GM12878 (cell line): ENCODE measurements at regions not wholly inside any gene's neighbourhood (a gene's known extent, or its start where the extent isn't known, plus 50 kb on each side); places are given as distances from the start of the nearest gene placed in this dataset.
"Not testable (repeated sequence)": the region's sequence is repeated elsewhere in the genome, so short reads cannot be mapped to it uniquely, and the experiment has no call there.

Experiments used
- ATAC-seq: fragments of 200-7000 bp; cut with Tn5 transposase; 3 replicates; pipeline ENCODE4 v1.9.1; 2020; ENCODE audit warnings: mild to moderate bottlenecking, moderate library complexity
- BruUV-seq: library from RNA; stranded (reverse); fragments of 400-500 nt; replicated peaks from 2 replicates; lab custom pipeline; 2021; lab: Mats Ljungman, UMichigan
- CTCF ChIA-PET: fragments of 300-600 bp; sonication (Branson Sonifier 250); formaldehyde crosslinking; extraction: SDS; loops from one replicate; lab custom pipeline; 2021; ENCODE audit warnings: inconsistent platforms; lab: Yijun Ruan, JAX
- POLR2A ChIA-PET: fragments of 350-600 bp; formaldehyde crosslinking; extraction: SDS; loops from one replicate; lab custom pipeline; 2021; ENCODE audit warnings: inconsistent platforms; lab: Charles Lee
- RAD21 ChIA-PET: fragments of 300-600 bp; sonication (Branson Sonifier 250); formaldehyde crosslinking; loops from one replicate; lab custom pipeline; 2023; ENCODE audit warnings: antibody characterized with exemption; ENCODE audit not compliant: unreplicated experiment; lab: Charles Lee
- SMC1A ChIA-PET: fragments of 300-600 bp; sonication (Branson Sonifier 250); formaldehyde crosslinking; loops from one replicate; lab custom pipeline; 2023; ENCODE audit not compliant: unreplicated experiment, uncharacterized antibody; lab: Charles Lee
- DNase-seq: peaks from one replicate; pipeline ENCODE4 v3.0.0-alpha.2; 2011; ENCODE audit warnings: low read depth, low spot score
- FAIRE-seq: peaks from 3 replicates; lab custom pipeline; 2011; peaks lifted over from hg19 to GRCh38; lab: Jason Lieb, UNC
- H2AFZ ChIP-seq: 2 replicates; pipeline ENCODE4 v1.6.0; 2011; ENCODE audit warnings: low read depth, low read length, control low read depth; ENCODE audit not compliant: control insufficient read depth
- H3K27ac ChIP-seq: 2 replicates; pipeline ENCODE4 v1.5.1; 2011; ENCODE audit warnings: control low read depth; ENCODE audit not compliant: control insufficient read depth, insufficient read depth
- H3K27me3 ChIP-seq, 2 experiments: replicated peaks in 1 of 2; 2 replicates each; pipeline versions ENCODE4 v1.6.0 to v1.6.1; 2011; ENCODE audit warnings: low read length in 1 of 2; ENCODE audit not compliant: control insufficient read depth in 2 of 2, insufficient read depth in 2 of 2
- H3K36me3 ChIP-seq, 2 experiments: 2 replicates each; pipeline ENCODE4 v1.5.1; 2011; ENCODE audit warnings: low read length in 1 of 2; ENCODE audit not compliant: control insufficient read depth in 2 of 2, insufficient read depth in 2 of 2
- H3K4me1 ChIP-seq: 2 replicates; pipeline ENCODE4 v1.6.1; 2011; ENCODE audit warnings: mild to moderate bottlenecking, low read length, moderate library complexity, mixed read lengths; ENCODE audit not compliant: control insufficient read depth, insufficient read depth
- H3K4me2 ChIP-seq: 2 replicates; pipeline ENCODE4 v1.6.0; 2011; ENCODE audit warnings: control low read depth; ENCODE audit not compliant: control insufficient read depth, insufficient read depth
- H3K4me3 ChIP-seq: fragments of 200-600 bp; sonication (generic); 2 replicates; pipeline ENCODE4 v1.5.1; 2016
- H3K79me2 ChIP-seq: 2 replicates; pipeline ENCODE4 v1.6.0; 2011; ENCODE audit warnings: low read length; ENCODE audit not compliant: control insufficient read depth, insufficient read depth
- H3K9ac ChIP-seq: 2 replicates; pipeline ENCODE4 v1.8.0; 2011; ENCODE audit warnings: low read length, control low read depth, mixed read lengths; ENCODE audit not compliant: control insufficient read depth, insufficient read depth
- H3K9me3 ChIP-seq: replicated peaks from 3 replicates; pipeline ENCODE4 v1.5.1; 2011; ENCODE audit warnings: mild to moderate bottlenecking, low read length; ENCODE audit not compliant: control insufficient read depth, insufficient read depth
- H4K20me1 ChIP-seq: 2 replicates; pipeline ENCODE4 v1.6.0; 2011; ENCODE audit not compliant: control insufficient read depth, insufficient read depth
- CBFB ChIP-seq: IDR thresholded peaks from 2 replicates; pipeline ENCODE4 v1.6.1; 2016; ENCODE audit warnings: antibody characterized with exemption, low read depth
- CHD4 ChIP-seq: fragments of 200-600 bp; sonication (generic); IDR thresholded peaks from 2 replicates; pipeline ENCODE4 v1.6.1; 2016; ENCODE audit warnings: mild to moderate bottlenecking
- GABPA ChIP-seq: IDR thresholded peaks from 2 replicates; pipeline ENCODE4 v1.6.1; 2014; ENCODE audit warnings: antibody characterized with exemption, low read depth, mild to moderate bottlenecking, inconsistent platforms
- GATAD2B ChIP-seq: fragments of 450-650 bp; conservative IDR thresholded peaks from 2 replicates; pipeline ENCODE4 v1.6.1; 2017; ENCODE audit warnings: low read depth, mild to moderate bottlenecking, moderate library complexity
- HDGF ChIP-seq: fragments of 450-650 bp; IDR thresholded peaks from 2 replicates; pipeline ENCODE4 v1.6.1; 2016; ENCODE audit warnings: antibody characterized with exemption
- JUNB ChIP-seq: IDR thresholded peaks from 2 replicates; pipeline ENCODE4 v1.6.1; 2016; ENCODE audit warnings: antibody characterized with exemption, mild to moderate bottlenecking
- KLF5 ChIP-seq: fragments of 450-650 bp; IDR thresholded peaks from 2 replicates; pipeline ENCODE4 v1.6.1; 2014; ENCODE audit warnings: mild to moderate bottlenecking; ENCODE audit not compliant: partially characterized antibody
- MEF2A ChIP-seq: IDR thresholded peaks from 2 replicates; pipeline ENCODE4 v1.6.1; 2011; ENCODE audit warnings: low read depth, mild to moderate bottlenecking, low read length, moderate library complexity; ENCODE audit not compliant: insufficient read depth
- NFYA ChIP-seq: IDR thresholded peaks from 2 replicates; pipeline ENCODE4 v1.6.1; 2011; ENCODE audit warnings: low read depth, mild to moderate bottlenecking, low read length, improper control_type of control experiment, borderline replicate concordance
- PKNOX1 ChIP-seq: fragments of 450-650 bp; IDR thresholded peaks from 2 replicates; pipeline ENCODE4 v1.6.1; 2016; ENCODE audit warnings: mild to moderate bottlenecking
- RCOR1 ChIP-seq: conservative IDR thresholded peaks from 2 replicates; pipeline ENCODE4 v1.6.1; 2012; ENCODE audit warnings: low read depth, low read length, improper control_type of control experiment
- RELA ChIP-seq: fragments of 450-650 bp; IDR thresholded peaks from 2 replicates; pipeline ENCODE4 v1.8.0; 2014; ENCODE audit warnings: borderline replicate concordance; ENCODE audit not compliant: partially characterized antibody
- RFX5 ChIP-seq: IDR thresholded peaks from 2 replicates; pipeline ENCODE4 v1.6.1; 2011; ENCODE audit warnings: low read depth, low read length, improper control_type of control experiment
- SP1 ChIP-seq: IDR thresholded peaks from one replicate; pipeline ENCODE4 v1.6.1; 2011; ENCODE audit warnings: low read depth, low read length
- TARDBP ChIP-seq: IDR thresholded peaks from 2 replicates; pipeline ENCODE4 v1.6.1; 2016; ENCODE audit warnings: borderline replicate concordance
- WGBS: methylation state at CpG from one replicate; pipeline ENCODE4 v1.1.6; 2016; ENCODE audit warnings: low lambda C conversion rate; ENCODE audit not compliant: insufficient replicate concordance, insufficient coverage; ENCODE audit errors: missing lambda C conversion rate; 5-methylcytosine and 5-hydroxymethylcytosine counted together
- in situ Hi-C: fragments of 300-500 bp; cut with MboI; formaldehyde crosslinking; loops from 9 replicates; pipeline ENCODE4 v1.14.3; 2018; ENCODE audit warnings: mixed read lengths
- intact Hi-C: fragments of 100-400 bp; cut with micrococcal nuclease; formaldehyde crosslinking; loops from one replicate; pipeline ENCODE4 v1.14.2; 2022; ENCODE audit not compliant: unreplicated experiment
- TF ChIP-seq, protein P1 (sequence below): IDR thresholded peaks from 2 replicates; pipeline ENCODE4 v1.6.1; 2012; ENCODE audit warnings: low read depth, low read length, improper control_type of control experiment
- TF ChIP-seq, protein P2 (sequence below): fragments of 450-650 bp; IDR thresholded peaks from 2 replicates; pipeline ENCODE4 v1.6.1; 2017; ENCODE audit warnings: mild to moderate bottlenecking, low read depth, inconsistent platforms; ENCODE audit not compliant: poor library complexity, severe bottlenecking
- TF ChIP-seq, protein P3 (sequence below): IDR thresholded peaks from 2 replicates; pipeline ENCODE4 v1.6.1; 2012; ENCODE audit warnings: low read depth, low read length, improper control_type of control experiment

- TF ChIP-seq, protein P1, sequence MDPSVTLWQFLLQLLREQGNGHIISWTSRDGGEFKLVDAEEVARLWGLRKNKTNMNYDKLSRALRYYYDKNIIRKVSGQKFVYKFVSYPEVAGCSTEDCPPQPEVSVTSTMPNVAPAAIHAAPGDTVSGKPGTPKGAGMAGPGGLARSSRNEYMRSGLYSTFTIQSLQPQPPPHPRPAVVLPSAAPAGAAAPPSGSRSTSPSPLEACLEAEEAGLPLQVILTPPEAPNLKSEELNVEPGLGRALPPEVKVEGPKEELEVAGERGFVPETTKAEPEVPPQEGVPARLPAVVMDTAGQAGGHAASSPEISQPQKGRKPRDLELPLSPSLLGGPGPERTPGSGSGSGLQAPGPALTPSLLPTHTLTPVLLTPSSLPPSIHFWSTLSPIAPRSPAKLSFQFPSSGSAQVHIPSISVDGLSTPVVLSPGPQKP: no peak
- no peak for TF ChIP-seq JUNB
- 0 out of 2 replicates have a peak, but pooled peaks have one; percentile 24 for TF ChIP-seq CBFB
- TF ChIP-seq KLF5: no peak
- TF ChIP-seq CHD4: no peak
- TF ChIP-seq TARDBP: peak; percentile 71; the same call in 1 of the 2 replicates
- no peak for TF ChIP-seq RCOR1
- TF ChIP-seq MEF2A: no peak
- TF ChIP-seq HDGF: no peak
- no peak for TF ChIP-seq SP1
- no peak for TF ChIP-seq GATAD2B
- no peak for TF ChIP-seq RELA
- TF ChIP-seq, protein P2, sequence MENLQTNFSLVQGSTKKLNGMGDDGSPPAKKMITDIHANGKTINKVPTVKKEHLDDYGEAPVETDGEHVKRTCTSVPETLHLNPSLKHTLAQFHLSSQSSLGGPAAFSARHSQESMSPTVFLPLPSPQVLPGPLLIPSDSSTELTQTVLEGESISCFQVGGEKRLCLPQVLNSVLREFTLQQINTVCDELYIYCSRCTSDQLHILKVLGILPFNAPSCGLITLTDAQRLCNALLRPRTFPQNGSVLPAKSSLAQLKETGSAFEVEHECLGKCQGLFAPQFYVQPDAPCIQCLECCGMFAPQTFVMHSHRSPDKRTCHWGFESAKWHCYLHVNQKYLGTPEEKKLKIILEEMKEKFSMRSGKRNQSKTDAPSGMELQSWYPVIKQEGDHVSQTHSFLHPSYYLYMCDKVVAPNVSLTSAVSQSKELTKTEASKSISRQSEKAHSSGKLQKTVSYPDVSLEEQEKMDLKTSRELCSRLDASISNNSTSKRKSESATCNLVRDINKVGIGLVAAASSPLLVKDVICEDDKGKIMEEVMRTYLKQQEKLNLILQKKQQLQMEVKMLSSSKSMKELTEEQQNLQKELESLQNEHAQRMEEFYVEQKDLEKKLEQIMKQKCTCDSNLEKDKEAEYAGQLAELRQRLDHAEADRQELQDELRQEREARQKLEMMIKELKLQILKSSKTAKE: no peak
- TF ChIP-seq, protein P3, sequence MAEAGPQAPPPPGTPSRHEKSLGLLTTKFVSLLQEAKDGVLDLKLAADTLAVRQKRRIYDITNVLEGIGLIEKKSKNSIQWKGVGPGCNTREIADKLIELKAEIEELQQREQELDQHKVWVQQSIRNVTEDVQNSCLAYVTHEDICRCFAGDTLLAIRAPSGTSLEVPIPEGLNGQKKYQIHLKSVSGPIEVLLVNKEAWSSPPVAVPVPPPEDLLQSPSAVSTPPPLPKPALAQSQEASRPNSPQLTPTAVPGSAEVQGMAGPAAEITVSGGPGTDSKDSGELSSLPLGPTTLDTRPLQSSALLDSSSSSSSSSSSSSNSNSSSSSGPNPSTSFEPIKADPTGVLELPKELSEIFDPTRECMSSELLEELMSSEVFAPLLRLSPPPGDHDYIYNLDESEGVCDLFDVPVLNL: no peak
- no peak for TF ChIP-seq RFX5
- TF ChIP-seq PKNOX1: no peak
- TF ChIP-seq GABPA: peak; percentile 13; the same call in 1 of the 2 replicates
- no peak for TF ChIP-seq NFYA
Observed at GRCh38 chr6:27591699-27592480, 119.0 kb upstream of the ZNF184 start (continued).

DNA sequence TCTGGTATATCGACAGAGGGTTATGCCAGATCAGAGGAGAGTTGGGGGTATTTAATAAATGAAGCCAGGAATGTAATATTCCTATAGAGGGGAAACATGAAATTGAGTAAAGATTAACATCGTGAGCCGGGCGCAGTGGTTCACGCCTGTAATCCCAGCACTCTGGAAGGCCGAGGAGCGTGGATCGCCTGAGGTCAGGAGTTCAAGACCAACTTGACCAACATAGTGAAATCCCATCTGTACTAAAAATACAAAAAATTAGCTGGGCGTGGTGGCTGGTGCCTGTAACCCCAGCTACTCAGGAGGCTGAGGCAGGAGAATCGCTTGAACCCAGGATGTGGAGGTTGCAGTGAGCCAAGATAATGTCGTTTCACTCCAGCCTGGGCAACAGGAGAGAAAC is 112.4 kb upstream of the ZNF184 start:
- ChIA-PET CTCF (interaction anchor here (1.3 kb wide), 1 partner anchor 25 kb away, joined by 3 read pairs; no protein-coding TSS in a partner anchor), RAD21 (interaction anchor here (1.0 kb wide), 1 partner anchor 67 kb away, joined by 3 read pairs; no protein-coding TSS in a partner anchor), SMC1A (interaction anchor here (1.4 to 2.1 kb wide), 2 partner anchors 13 to 24 kb away, joined by 3 to 9 read pairs; no protein-coding TSS in a partner anchor)
- ATAC-seq, H3K9me3 ChIP-seq, in situ Hi-C loops, H3K4me3 ChIP-seq, POLR2A ChIA-PET, H2AFZ ChIP-seq, H3K27ac ChIP-seq, FAIRE-seq, BruUV-seq, H3K79me2 ChIP-seq, H4K20me1 ChIP-seq, H3K27me3 ChIP-seq, DNase-seq, H3K4me2 ChIP-seq, H3K4me1 ChIP-seq, H3K36me3 ChIP-seq, H3K9ac ChIP-seq, intact Hi-C loops: not testable (repeated sequence)
- 59% methylated on average over 11 of the region's 11 CpGs for WGBS
